ENCODE measurements at regions not wholly inside any gene's neighbourhood (a gene's known extent, or its start where the extent isn't known, plus 50 kb on each side); places are given as distances from the start of the nearest gene placed in this dataset.
"Not testable (repeated sequence)": the region's sequence is repeated elsewhere in the genome, so short reads cannot be mapped to it uniquely, and the experiment has no call there.

DNA sequence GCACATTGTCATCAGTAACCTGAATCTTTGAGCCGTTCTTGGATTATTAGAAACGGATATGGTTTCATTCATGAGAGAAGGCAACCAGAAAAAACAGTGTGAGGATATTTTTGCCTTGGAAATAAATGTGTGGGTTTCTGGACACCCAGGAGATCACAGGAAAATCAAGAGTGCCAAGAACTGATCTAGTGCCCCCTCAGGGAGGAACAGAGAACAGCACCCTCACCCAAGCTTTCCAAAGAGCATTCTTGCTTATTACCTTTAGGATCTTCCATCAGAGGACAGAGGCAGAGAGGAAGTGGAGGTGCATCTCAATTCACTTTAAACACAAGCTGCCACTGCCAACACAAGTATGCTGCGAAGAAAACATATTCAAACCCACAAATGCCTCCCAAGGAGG is 851.5 kb upstream of the COBL start:
- Histone ChIP-seq H2AK5ac (ENCODE audit: low read length, severe bottlenecking) (no peak overlapping the region), H2BK120ac (ENCODE audit: low read depth, low read length) (no peak overlapping the region), H3K14ac (ENCODE audit: low read length in 2 of 2) (no peak overlapping the region), H3K4me1 (ENCODE audit: control insufficient read depth, insufficient read depth, low read depth, low read length) (no peaks in the 10 kb centered on the region), H3K27ac (ENCODE audit: low read length, poor library complexity, severe bottlenecking) (no peak overlapping the region), H2AFZ (ENCODE audit: low read depth, low read length) (no peak overlapping the region), H3K9ac (ENCODE audit: low read length) (no peak overlapping the region), H3K4ac (ENCODE audit: low read depth in 1 of 2, low read length in 2 of 2) (no peak overlapping the region), H2BK5ac (ENCODE audit: low read depth, low read length, poor library complexity, severe bottlenecking) (no peak overlapping the region), H3K9me3 (ENCODE audit: control insufficient read depth, low read length) (no peaks in the 10 kb centered on the region), H3K18ac (ENCODE audit: low read depth in 1 of 2, low read length in 2 of 2) (no peak overlapping the region), H4K8ac (ENCODE audit: low read length) (no peak overlapping the region), H2BK15ac (ENCODE audit: low read depth, poor library complexity, severe bottlenecking) (no peak overlapping the region), H3K79me1 (replicated peaks; ENCODE audit: low read length, poor library complexity, severe bottlenecking) (no peaks in the 10 kb centered on the region), H3K4me3 (ENCODE audit: insufficient read depth in 1 of 2, low read depth in 1 of 2, low read length in 2 of 2) (no peak overlapping the region), H2BK12ac (ENCODE audit: low read length in 2 of 2) (no peak overlapping the region), H3K23ac (ENCODE audit: low read length in 2 of 2) (no peak overlapping the region), H3K4me2 (ENCODE audit: low read length, poor library complexity, severe bottlenecking) (no peak overlapping the region), H3K27me3 (ENCODE audit: control insufficient read depth in 1 of 2, insufficient read depth in 1 of 2, low read length in 2 of 2) (no peaks in the 10 kb centered on the region), H4K91ac (ENCODE audit: low read length) (no peak overlapping the region), H3K36me3 (ENCODE audit: control insufficient read depth in 1 of 2, insufficient read depth in 2 of 2, low read depth in 1 of 2, low read length in 2 of 2) (no peaks in the 10 kb centered on the region)
- WGBS, result 47% methylated on average over 3 of the region's 3 CpGs
- no peak for DNase-seq

DNA sequence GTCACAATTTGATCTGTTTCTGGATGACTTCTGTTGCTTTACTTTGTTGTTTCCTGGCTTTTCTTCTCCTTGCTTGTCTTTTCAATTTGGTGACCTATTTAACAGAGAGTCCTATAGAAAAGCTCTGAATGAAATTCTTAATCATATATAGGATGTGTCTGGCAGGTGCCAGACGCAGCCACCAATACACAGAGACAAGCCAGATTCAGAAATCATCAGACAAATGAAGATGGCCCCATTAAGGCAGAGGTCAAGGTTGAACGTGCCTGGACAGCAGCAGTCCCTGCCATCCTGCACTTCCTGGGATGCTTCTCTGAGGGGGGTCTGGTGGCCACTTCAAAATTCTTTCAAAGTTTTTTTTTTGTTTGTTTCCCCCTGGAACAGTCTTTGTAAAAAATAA is 846.7 kb upstream of the COBL start:
- WGBS, result 60% methylated on average over 2 of the region's 2 CpGs

DNA sequence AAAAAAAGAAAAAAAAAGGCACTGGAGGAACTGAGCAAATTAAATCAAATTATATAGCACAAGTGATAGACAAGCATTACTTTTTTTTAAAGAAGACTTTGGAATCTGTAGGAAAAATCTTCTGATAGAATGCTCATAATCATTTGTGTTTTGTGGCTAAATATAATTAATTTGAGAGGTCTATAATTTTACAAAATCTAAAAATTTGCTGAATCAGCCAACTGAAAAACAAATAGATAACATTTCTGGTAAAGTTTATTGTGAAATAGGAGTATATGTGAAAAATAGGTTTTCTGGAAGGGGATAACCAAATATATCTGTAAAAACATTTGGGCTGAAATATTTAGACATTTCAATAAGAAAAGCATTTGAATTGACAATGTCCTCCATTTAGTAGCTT is 844.9 kb upstream of the COBL start:
- Histone ChIP-seq H2BK12ac (ENCODE audit: low read length in 2 of 2) (no peak overlapping the region), H3K14ac (ENCODE audit: low read length in 2 of 2) (no peak overlapping the region), H3K27ac (ENCODE audit: low read length, poor library complexity, severe bottlenecking) (no peak overlapping the region), H4K8ac (ENCODE audit: low read length) (no peak overlapping the region), H2BK120ac (ENCODE audit: low read depth, low read length) (no peak overlapping the region), H3K18ac (ENCODE audit: low read depth in 1 of 2, low read length in 2 of 2) (no peak overlapping the region), H3K79me1 (replicated peaks; ENCODE audit: low read length, poor library complexity, severe bottlenecking) (no peaks in the 10 kb centered on the region), H3K9ac (ENCODE audit: low read length) (no peak overlapping the region), H2BK5ac (ENCODE audit: low read depth, low read length, poor library complexity, severe bottlenecking) (no peak overlapping the region), H3K9me3 (ENCODE audit: control insufficient read depth, low read length) (no peaks in the 10 kb centered on the region), H2AFZ (ENCODE audit: low read depth, low read length) (no peak overlapping the region), H3K23ac (ENCODE audit: low read length in 2 of 2) (no peak overlapping the region), H3K4me3 (ENCODE audit: insufficient read depth in 1 of 2, low read depth in 1 of 2, low read length in 2 of 2) (no peak overlapping the region), H3K4me2 (ENCODE audit: low read length, poor library complexity, severe bottlenecking) (no peak overlapping the region), H3K36me3 (ENCODE audit: control insufficient read depth in 1 of 2, insufficient read depth in 2 of 2, low read depth in 1 of 2, low read length in 2 of 2) (no peaks in the 10 kb centered on the region), H3K27me3 (ENCODE audit: control insufficient read depth in 1 of 2, insufficient read depth in 1 of 2, low read length in 2 of 2) (no peaks in the 10 kb centered on the region), H2BK15ac (ENCODE audit: low read depth, poor library complexity, severe bottlenecking) (no peak overlapping the region), H4K91ac (ENCODE audit: low read length) (no peak overlapping the region), H3K4ac (ENCODE audit: low read depth in 1 of 2, low read length in 2 of 2) (no peak overlapping the region), H3K4me1 (ENCODE audit: control insufficient read depth, insufficient read depth, low read depth, low read length) (no peaks in the 10 kb centered on the region), H2AK5ac (ENCODE audit: low read length, severe bottlenecking) (no peak overlapping the region)
- DNase-seq, result no peak

More for the DNA sequence above, 846.7 kb upstream of the COBL start:
- Histone ChIP-seq H3K23ac (ENCODE audit: low read length in 2 of 2) (no peak overlapping the region), H3K18ac (ENCODE audit: low read depth in 1 of 2, low read length in 2 of 2) (no peak overlapping the region), H3K9ac (ENCODE audit: low read length) (no peak overlapping the region), H4K8ac (ENCODE audit: low read length) (no peak overlapping the region), H2BK15ac (ENCODE audit: low read depth, poor library complexity, severe bottlenecking) (no peak overlapping the region), H3K9me3 (ENCODE audit: control insufficient read depth, low read length) (no peaks in the 10 kb centered on the region), H2AFZ (ENCODE audit: low read depth, low read length) (no peak overlapping the region), H3K27me3 (ENCODE audit: control insufficient read depth in 1 of 2, insufficient read depth in 1 of 2, low read length in 2 of 2) (no peaks in the 10 kb centered on the region), H3K27ac (ENCODE audit: low read length, poor library complexity, severe bottlenecking) (no peak overlapping the region), H3K14ac (ENCODE audit: low read length in 2 of 2) (no peak overlapping the region), H3K4me2 (ENCODE audit: low read length, poor library complexity, severe bottlenecking) (no peak overlapping the region), H2BK120ac (ENCODE audit: low read depth, low read length) (no peak overlapping the region), H3K4me1 (ENCODE audit: control insufficient read depth, insufficient read depth, low read depth, low read length) (no peaks in the 10 kb centered on the region), H4K91ac (ENCODE audit: low read length) (no peak overlapping the region), H2AK5ac (ENCODE audit: low read length, severe bottlenecking) (no peak overlapping the region), H3K79me1 (replicated peaks; ENCODE audit: low read length, poor library complexity, severe bottlenecking) (no peaks in the 10 kb centered on the region), H3K36me3 (ENCODE audit: control insufficient read depth in 1 of 2, insufficient read depth in 2 of 2, low read depth in 1 of 2, low read length in 2 of 2) (no peaks in the 10 kb centered on the region), H3K4me3 (ENCODE audit: insufficient read depth in 1 of 2, low read depth in 1 of 2, low read length in 2 of 2) (no peak overlapping the region), H2BK12ac (ENCODE audit: low read length in 2 of 2) (no peak overlapping the region), H2BK5ac (ENCODE audit: low read depth, low read length, poor library complexity, severe bottlenecking) (no peak overlapping the region), H3K4ac (ENCODE audit: low read depth in 1 of 2, low read length in 2 of 2) (no peak overlapping the region)
- DNase-seq, result no peak

DNA sequence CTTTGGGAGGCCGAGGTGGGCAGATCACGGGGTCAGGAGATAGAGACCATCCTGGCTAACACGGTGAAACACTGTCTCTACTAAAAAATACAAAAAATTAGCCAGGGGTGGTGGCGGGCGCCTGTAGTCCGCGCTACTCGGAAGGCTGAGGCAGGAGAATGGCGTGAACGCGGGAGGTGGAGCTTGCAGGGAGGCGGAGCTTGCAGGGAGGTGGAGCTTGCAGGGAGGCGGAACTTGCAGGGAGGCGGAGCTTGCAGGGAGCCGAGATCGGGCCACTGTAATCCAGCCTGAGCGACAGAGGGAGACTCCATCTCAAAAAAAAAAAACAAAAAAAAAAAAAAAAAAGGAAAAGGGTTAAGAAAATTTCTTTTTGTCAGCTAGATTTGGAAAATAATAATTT is 842.8 kb upstream of the COBL start:
- not testable (repeated sequence) for H2BK120ac ChIP-seq (ENCODE audit: low read depth, low read length); H3K4ac ChIP-seq (ENCODE audit: low read depth in 1 of 2, low read length in 2 of 2); H3K4me1 ChIP-seq (ENCODE audit: control insufficient read depth, insufficient read depth, low read depth, low read length); H3K79me1 ChIP-seq (replicated peaks; ENCODE audit: low read length, poor library complexity, severe bottlenecking); H3K9me3 ChIP-seq (ENCODE audit: control insufficient read depth, low read length); H2BK5ac ChIP-seq (ENCODE audit: low read depth, low read length, poor library complexity, severe bottlenecking); H3K4me3 ChIP-seq (ENCODE audit: insufficient read depth in 1 of 2, low read depth in 1 of 2, low read length in 2 of 2); DNase-seq; H3K4me2 ChIP-seq (ENCODE audit: low read length, poor library complexity, severe bottlenecking); H2BK15ac ChIP-seq (ENCODE audit: low read depth, poor library complexity, severe bottlenecking); H4K8ac ChIP-seq (ENCODE audit: low read length); H3K18ac ChIP-seq (ENCODE audit: low read depth in 1 of 2, low read length in 2 of 2); H2AFZ ChIP-seq (ENCODE audit: low read depth, low read length); H3K14ac ChIP-seq (ENCODE audit: low read length in 2 of 2); H3K36me3 ChIP-seq (ENCODE audit: control insufficient read depth in 1 of 2, insufficient read depth in 2 of 2, low read depth in 1 of 2, low read length in 2 of 2); H4K91ac ChIP-seq (ENCODE audit: low read length); H3K27me3 ChIP-seq (ENCODE audit: control insufficient read depth in 1 of 2, insufficient read depth in 1 of 2, low read length in 2 of 2); H2BK12ac ChIP-seq (ENCODE audit: low read length in 2 of 2); H3K9ac ChIP-seq (ENCODE audit: low read length); H2AK5ac ChIP-seq (ENCODE audit: low read length, severe bottlenecking); H3K23ac ChIP-seq (ENCODE audit: low read length in 2 of 2); H3K27ac ChIP-seq (ENCODE audit: low read length, poor library complexity, severe bottlenecking)
- 95% methylated on average over 7 of the region's 17 CpGs for WGBS

All from mesenchymal stem cell (in vitro differentiated cells and primary cell).